ENCODE measurements at regions not wholly inside any gene's neighbourhood (a gene's known extent, or its start where the extent isn't known, plus 50 kb on each side); places are given as distances from the start of the nearest gene placed in this dataset.
"Not testable (repeated sequence)": the region's sequence is repeated elsewhere in the genome, so short reads cannot be mapped to it uniquely, and the experiment has no call there.

GRCh38 chr21:17396948-17397347 is 115.9 kb upstream of the CXADR start:
- Mint-ChIP-seq H3K4me3 (ENCODE audit: unreplicated experiment) (no peak overlapping the region), H3K27ac (ENCODE audit: unreplicated experiment) (no peak overlapping the region), H3K36me3 (ENCODE audit: low read depth, unreplicated experiment) (no peaks in the 10 kb centered on the region), H3K9me3 (ENCODE audit: unreplicated experiment) (no peaks in the 10 kb centered on the region), H3K4me1 (ENCODE audit: unreplicated experiment) (peaks cover 3% of the 10 kb centered on the region), H3K27me3 (ENCODE audit: unreplicated experiment) (peaks cover 1% of the 10 kb centered on the region)
- TF ChIP-seq CTCF (IDR thresholded peaks at IDR 0.05; ENCODE audit: unreplicated experiment): no peak
- no peak for DNase-seq (ENCODE audit: low spot score)

- no peaks in the 10 kb centered on the region for H3K36me3 Mint-ChIP-seq (ENCODE audit: low read depth, unreplicated experiment)
Measured at GRCh38 chr21:17397703-17398102, 115.1 kb upstream of the CXADR start.

GRCh38 chr21:17398954-17399353 is 113.9 kb upstream of the CXADR start:
- H3K4me1 Mint-ChIP-seq (ENCODE audit: unreplicated experiment); DNase-seq (ENCODE audit: low spot score); H3K36me3 Mint-ChIP-seq (ENCODE audit: low read depth, unreplicated experiment); H3K27ac Mint-ChIP-seq (ENCODE audit: unreplicated experiment); H3K4me3 Mint-ChIP-seq (ENCODE audit: unreplicated experiment); H3K9me3 Mint-ChIP-seq (ENCODE audit: unreplicated experiment); H3K27me3 Mint-ChIP-seq (ENCODE audit: unreplicated experiment): not testable (repeated sequence)

More at GRCh38 chr21:17397703-17398102, 115.1 kb upstream of the CXADR start:
- DNase-seq (ENCODE audit: low spot score): no peak
- Mint-ChIP-seq H3K9me3 (ENCODE audit: unreplicated experiment) (no peaks in the 10 kb centered on the region), H3K4me3 (ENCODE audit: unreplicated experiment) (no peak overlapping the region), H3K4me1 (ENCODE audit: unreplicated experiment) (peaks cover 3% of the 10 kb centered on the region), H3K27ac (ENCODE audit: unreplicated experiment) (no peak overlapping the region), H3K27me3 (ENCODE audit: unreplicated experiment) (peaks cover 1% of the 10 kb centered on the region)
- TF ChIP-seq CTCF (IDR thresholded peaks at IDR 0.05; ENCODE audit: unreplicated experiment): no peak

- DNase-seq (ENCODE audit: low spot score): no peak
- Mint-ChIP-seq H3K27me3 (ENCODE audit: unreplicated experiment) (peaks cover 2% of the 10 kb centered on the region), H3K36me3 (ENCODE audit: low read depth, unreplicated experiment) (no peaks in the 10 kb centered on the region), H3K4me1 (ENCODE audit: unreplicated experiment) (peaks cover 2% of the 10 kb centered on the region), H3K4me3 (ENCODE audit: unreplicated experiment) (no peak overlapping the region), H3K27ac (ENCODE audit: unreplicated experiment) (no peak overlapping the region), H3K9me3 (ENCODE audit: unreplicated experiment) (no peaks in the 10 kb centered on the region)
- TF ChIP-seq CTCF (IDR thresholded peaks at IDR 0.05; ENCODE audit: unreplicated experiment): no peak
Measured at GRCh38 chr21:17402937-17403336, 109.9 kb upstream of the CXADR start.

GRCh38 chr21:17406202-17406601 is 106.6 kb upstream of the CXADR start:
- Mint-ChIP-seq H3K9me3 (ENCODE audit: unreplicated experiment) (no peaks in the 10 kb centered on the region), H3K4me1 (ENCODE audit: unreplicated experiment) (peaks cover 10% of the 10 kb centered on the region), H3K27me3 (ENCODE audit: unreplicated experiment) (peaks cover 2% of the 10 kb centered on the region), H3K27ac (ENCODE audit: unreplicated experiment) (no peak overlapping the region), H3K4me3 (ENCODE audit: unreplicated experiment) (no peak overlapping the region), H3K36me3 (ENCODE audit: low read depth, unreplicated experiment) (no peaks in the 10 kb centered on the region)
- TF ChIP-seq CTCF (IDR thresholded peaks at IDR 0.05; ENCODE audit: unreplicated experiment): no peak
- DNase-seq (ENCODE audit: low spot score): no peak

- no peak for TF ChIP-seq CTCF (IDR thresholded peaks at IDR 0.05; ENCODE audit: unreplicated experiment)
- Mint-ChIP-seq H3K27me3 (ENCODE audit: unreplicated experiment) (peaks cover 12% of the 10 kb centered on the region), H3K4me1 (ENCODE audit: unreplicated experiment) (peaks cover 17% of the 10 kb centered on the region), H3K4me3 (ENCODE audit: unreplicated experiment) (no peak overlapping the region), H3K9me3 (ENCODE audit: unreplicated experiment) (no peaks in the 10 kb centered on the region), H3K27ac (ENCODE audit: unreplicated experiment) (no peak overlapping the region), H3K36me3 (ENCODE audit: low read depth, unreplicated experiment) (peaks cover 7% of the 10 kb centered on the region)
- DNase-seq (ENCODE audit: low spot score): no peak
Measured at GRCh38 chr21:17414766-17415165, 98.1 kb upstream of the CXADR start.
